Loucy (cell line): ENCODE measurements at regions not wholly inside any gene's neighbourhood (a gene's known extent, or its start where the extent isn't known, plus 50 kb on each side); places are given as distances from the start of the nearest gene placed in this dataset.

Experiments used
- EZH2phosphoT487 ChIP-seq: fragments of 200-600 bp; IDR thresholded peaks from 2 replicates; pipeline ENCODE4 v1.6.1; 2018; ENCODE audit warnings: antibody characterized with exemption, mild to moderate bottlenecking, moderate library complexity, borderline replicate concordance
- TF ChIP-seq, protein P1 (sequence below): fragments of 200-600 bp; sonication (generic); conservative IDR thresholded peaks from 2 replicates; pipeline ENCODE4 v1.5.1; 2014; ENCODE audit warnings: mild to moderate bottlenecking, antibody characterized with exemption, low read length

DNA sequence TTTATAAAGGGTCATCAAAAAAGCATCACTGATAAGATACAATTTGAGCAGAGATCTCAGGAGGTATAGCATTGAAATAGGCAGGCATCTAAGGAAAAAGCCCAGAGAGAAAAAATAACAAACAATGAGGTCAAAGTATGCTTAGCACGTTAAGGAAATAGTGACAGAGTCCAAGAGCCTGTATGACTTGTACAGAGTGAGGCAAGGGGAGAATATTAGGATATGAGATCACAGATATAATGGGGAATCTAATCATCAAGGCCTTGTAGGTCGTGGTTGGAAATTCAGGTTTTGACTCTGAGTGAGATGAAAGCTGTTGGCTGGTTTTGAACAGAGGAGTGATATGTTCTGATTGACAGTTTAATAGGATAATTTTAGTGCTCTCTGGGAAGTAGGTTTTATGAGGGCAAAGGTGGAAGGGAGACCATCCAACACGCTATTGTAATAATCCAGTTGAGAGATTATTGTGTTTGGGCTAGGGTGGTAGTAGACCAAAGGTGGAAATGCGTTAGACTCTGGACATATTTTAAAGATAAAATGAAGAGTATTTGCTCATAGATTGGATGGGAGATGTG, 644.6 kb upstream of the TMPRSS15 start:
- TF ChIP-seq, protein P1, sequence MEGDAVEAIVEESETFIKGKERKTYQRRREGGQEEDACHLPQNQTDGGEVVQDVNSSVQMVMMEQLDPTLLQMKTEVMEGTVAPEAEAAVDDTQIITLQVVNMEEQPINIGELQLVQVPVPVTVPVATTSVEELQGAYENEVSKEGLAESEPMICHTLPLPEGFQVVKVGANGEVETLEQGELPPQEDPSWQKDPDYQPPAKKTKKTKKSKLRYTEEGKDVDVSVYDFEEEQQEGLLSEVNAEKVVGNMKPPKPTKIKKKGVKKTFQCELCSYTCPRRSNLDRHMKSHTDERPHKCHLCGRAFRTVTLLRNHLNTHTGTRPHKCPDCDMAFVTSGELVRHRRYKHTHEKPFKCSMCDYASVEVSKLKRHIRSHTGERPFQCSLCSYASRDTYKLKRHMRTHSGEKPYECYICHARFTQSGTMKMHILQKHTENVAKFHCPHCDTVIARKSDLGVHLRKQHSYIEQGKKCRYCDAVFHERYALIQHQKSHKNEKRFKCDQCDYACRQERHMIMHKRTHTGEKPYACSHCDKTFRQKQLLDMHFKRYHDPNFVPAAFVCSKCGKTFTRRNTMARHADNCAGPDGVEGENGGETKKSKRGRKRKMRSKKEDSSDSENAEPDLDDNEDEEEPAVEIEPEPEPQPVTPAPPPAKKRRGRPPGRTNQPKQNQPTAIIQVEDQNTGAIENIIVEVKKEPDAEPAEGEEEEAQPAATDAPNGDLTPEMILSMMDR, result no peak
- TF ChIP-seq EZH2phosphoT487, result no peak
